GM21381 (cell line): ENCODE measurements at regions not wholly inside any gene's neighbourhood (a gene's known extent, or its start where the extent isn't known, plus 50 kb on each side); places are given as distances from the start of the nearest gene placed in this dataset.

ENCODE experiments used
- ATAC-seq: cut with Tn5 transposase; IDR thresholded peaks from one replicate; pipeline ENCODE4 v1.9.1; 2021; ENCODE audit warnings: mild to moderate bottlenecking, moderate library complexity; ENCODE audit not compliant: unreplicated experiment

- no peak for ATAC-seq
Observed at GRCh38 chr4:125507141-125507540, 192.4 kb downstream of the FAT4 start.

DNA sequence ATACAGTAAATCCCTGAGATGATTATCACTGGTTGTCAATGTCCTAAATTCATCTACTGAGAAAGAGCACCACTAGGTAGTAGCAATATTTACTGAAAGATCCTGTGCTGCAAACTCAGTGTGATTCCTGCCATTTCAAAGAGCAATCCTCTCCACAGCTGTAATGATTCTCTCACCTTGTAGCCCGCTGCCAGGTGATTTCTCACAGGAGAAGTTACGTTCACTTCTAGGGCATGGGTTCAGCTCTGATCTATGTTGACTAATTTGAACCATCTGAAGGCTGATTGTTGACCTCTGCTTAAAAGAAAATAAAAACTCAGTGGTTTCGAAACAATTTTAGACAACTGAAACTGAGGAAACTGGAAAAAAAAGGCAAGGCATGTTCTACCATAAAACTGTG is 197.0 kb downstream of the FAT4 start:
- no peak for ATAC-seq

- no peak for ATAC-seq
Observed at GRCh38 chr4:125515016-125515415, 200.3 kb downstream of the FAT4 start.

GRCh38 chr4:125517831-125518230 is 203.1 kb downstream of the FAT4 start:
- no peak for ATAC-seq

DNA sequence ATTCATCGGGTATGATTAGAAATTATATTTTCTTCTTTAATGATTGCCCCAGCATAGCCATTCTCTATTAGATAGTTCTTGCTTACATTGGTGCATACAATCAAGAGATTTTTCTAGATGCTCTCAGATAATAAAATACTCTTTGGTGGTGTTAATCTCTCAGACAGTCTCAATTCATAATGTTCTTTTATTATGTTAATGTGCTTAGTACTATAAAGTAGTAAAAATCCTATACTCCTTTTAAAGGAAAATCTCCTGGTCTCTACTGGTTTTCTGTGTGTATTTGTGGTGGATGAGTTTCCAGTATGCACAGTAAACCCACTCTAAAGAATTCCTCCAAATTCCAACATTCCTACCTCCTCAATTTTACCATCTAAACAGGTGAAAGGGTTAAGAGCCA is 203.5 kb downstream of the FAT4 start:
- ATAC-seq, result no peak

GRCh38 chr4:125519371-125520146 is 204.8 kb downstream of the FAT4 start:
- ATAC-seq, result no peak

GRCh38 chr4:125520258-125520990 is 205.7 kb downstream of the FAT4 start:
- no peak for ATAC-seq

DNA sequence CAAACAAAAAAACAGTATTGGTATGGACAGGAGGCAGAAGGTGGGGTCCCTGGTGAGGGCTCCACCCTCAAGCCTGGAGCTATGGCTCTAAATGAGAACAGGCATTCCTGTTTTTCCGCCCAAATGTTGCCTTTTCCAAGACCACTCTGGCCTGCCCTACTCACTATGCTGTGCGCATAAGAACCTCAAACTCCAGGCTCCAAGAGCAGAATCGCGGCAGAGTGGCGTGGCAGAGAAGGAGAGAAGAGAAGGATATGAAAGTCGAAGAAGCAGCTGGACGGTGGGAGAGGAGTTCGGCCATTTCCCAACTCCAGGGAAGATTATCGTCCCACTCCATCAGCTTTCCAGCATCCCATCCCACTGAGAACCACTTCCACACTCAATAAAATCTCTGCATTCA is 207.8 kb downstream of the FAT4 start:
- ATAC-seq, result no peak

DNA sequence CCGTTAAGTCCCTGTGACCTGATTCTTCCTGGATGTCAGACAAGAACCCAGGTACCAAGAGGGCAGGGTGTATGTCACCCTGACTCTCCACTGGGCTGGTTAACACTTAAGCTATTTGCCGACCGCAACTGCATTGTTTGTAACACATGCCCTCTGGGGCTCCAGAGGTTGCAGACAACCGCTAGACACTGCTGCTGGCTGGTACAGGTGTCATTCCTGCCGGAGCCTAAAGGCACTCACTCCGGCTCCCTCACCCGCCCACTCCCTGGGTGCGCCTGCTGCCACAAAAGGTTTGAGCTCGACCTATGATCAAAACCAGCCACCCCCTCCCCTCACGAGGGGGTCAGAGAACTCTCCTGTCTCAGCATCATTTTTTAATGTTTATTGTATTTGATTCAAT is 208.2 kb downstream of the FAT4 start:
- ATAC-seq, result no peak

GRCh38 chr4:125526420-125526819 is 211.7 kb downstream of the FAT4 start:
- no peak for ATAC-seq

- ATAC-seq, result no peak
Observed at GRCh38 chr4:125527681-125528080, 212.9 kb downstream of the FAT4 start.

- ATAC-seq, result no peak
Observed at GRCh38 chr4:125529071-125529470, 214.3 kb downstream of the FAT4 start.

- no peak for ATAC-seq
Observed at GRCh38 chr4:125538670-125539069, 223.9 kb downstream of the FAT4 start.

GRCh38 chr4:125539691-125540090 is 224.9 kb downstream of the FAT4 start:
- no peak for ATAC-seq

DNA sequence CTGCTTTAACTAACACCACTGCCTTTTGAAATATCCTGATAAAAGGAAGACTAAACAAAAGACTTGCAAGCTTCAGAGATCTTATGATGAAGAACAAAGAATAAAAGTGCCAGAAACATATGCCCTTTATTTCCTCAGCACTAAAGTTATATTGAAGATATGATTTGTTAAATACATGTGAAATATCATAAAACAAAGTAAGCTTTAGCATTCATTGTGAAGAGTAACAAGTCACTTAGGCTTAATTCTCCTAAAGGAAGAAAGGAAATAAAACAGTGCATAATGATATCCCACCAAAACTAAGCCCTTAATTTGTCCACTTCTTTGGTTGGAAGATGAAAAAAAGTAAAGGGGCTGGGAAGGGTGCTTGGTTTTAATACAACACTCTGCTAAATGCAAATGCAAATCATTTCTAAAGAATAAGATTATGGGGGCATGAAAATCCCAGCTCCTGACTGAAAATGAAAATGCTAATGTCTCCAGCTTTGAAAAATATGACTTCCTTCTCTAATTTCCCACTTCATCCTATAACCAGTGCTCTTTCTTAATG is 227.2 kb downstream of the FAT4 start:
- no peak for ATAC-seq

DNA sequence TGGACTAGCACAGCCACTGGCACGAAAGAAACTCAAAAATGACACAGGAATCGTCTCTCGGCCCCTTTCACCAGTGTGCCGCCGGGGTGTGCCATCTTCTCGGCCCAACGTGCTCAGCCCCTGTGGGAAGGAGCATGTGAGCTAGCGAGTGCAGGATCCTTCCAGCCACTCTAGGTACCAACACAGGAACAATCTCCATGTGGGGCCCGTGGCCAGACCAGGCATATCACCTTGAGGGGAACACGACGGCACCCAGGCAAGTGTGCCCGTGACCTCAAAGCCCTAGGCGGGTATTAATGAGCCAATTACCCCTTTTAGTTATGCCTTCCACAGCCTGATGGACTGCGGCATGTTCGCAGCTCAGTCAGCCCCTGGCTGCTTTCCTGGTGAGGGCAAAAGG is 231.5 kb downstream of the FAT4 start:
- no peak for ATAC-seq

DNA sequence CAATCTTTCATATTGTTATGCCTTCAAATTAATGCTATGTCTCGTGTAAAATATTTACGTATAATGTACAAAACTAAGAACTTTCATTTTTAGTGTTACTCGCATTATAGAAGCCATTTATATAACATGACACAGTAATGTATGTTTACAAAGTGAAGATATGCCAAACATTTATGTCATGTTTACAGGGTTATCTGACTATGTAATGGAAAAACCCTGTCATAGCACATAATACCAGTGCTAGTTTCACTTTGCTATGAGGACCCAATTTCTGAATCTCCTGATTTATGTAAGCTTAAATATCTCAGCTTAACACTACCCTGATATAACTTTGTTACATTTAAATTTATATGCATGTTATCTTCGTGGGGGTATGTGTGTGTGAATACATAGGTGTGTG is 233.1 kb downstream of the FAT4 start:
- no peak for ATAC-seq

GRCh38 chr4:125550769-125551168 is 236.0 kb downstream of the FAT4 start:
- no peak for ATAC-seq

GRCh38 chr4:125551466-125551865 is 236.7 kb downstream of the FAT4 start:
- ATAC-seq, result no peak

- no peak for ATAC-seq
Observed at GRCh38 chr4:125551967-125552366, 237.2 kb downstream of the FAT4 start.

- ATAC-seq, result no peak
Observed at GRCh38 chr4:125572601-125573000, 257.8 kb downstream of the FAT4 start.

GRCh38 chr4:125573368-125573767 is 258.6 kb downstream of the FAT4 start:
- ATAC-seq, result no peak
